ENCODE measurements at regions not wholly inside any gene's neighbourhood (a gene's known extent, or its start where the extent isn't known, plus 50 kb on each side); places are given as distances from the start of the nearest gene placed in this dataset.

DNA sequence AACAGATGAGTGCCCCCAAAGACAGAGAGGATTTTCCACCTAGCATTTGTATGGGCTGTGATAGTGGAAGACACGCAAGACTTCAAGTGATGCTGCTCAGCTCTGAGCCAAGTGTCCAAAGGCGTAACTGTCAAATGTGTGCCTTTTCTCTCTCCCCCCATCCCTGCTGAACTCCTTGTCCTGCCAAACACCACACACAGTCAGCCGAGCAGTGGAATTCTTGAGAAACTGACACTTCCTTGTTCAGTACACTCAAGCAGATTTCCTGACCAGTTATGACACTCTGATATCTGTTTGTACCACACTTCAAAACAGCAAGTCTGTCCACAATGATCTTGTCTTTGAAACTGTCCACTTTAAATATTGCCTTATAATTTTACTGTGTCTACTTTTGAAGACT, 166.4 kb downstream of the PIK3R1 start:
- no TSS peak for BruUV-seq (replicated peaks)
- ChIA-PET POLR2A (no interaction called here), CTCF (no interaction called here), RAD21 (ENCODE audit: low non-redundant PET in 1 of 2, low total read pairs in 2 of 2, uncharacterized antibody in 2 of 2, unreplicated experiment in 2 of 2) (no interaction called here)
- H3K9me2 ChIP-seq (ENCODE audit: insufficient read depth) = no peaks in the 10 kb centered on the region
- H3K27ac ChIP-seq (ENCODE audit: low read depth, low read length) = no peak overlapping the region
- intact Hi-C loops (cut with micrococcal nuclease) = no loop called here
- no peak for ATAC-seq
- DNase-seq (ENCODE audit: low read depth, low spot score) = no peak
- H3K9me3 ChIP-seq (ENCODE audit: control insufficient read depth in 1 of 2, insufficient read depth in 1 of 2, low read depth in 1 of 2, low read length in 2 of 2) = no peaks in the 10 kb centered on the region
- H3K9ac ChIP-seq (ENCODE audit: low read length) = no peak overlapping the region
- H4K20me1 ChIP-seq (ENCODE audit: insufficient read depth) = no peaks in the 10 kb centered on the region
- no peak overlapping the region for H3K4me3 ChIP-seq (replicated peaks in 1 of 2; ENCODE audit: low read depth in 1 of 2, low read length in 2 of 2)
- H3K36me3 ChIP-seq (ENCODE audit: control insufficient read depth in 1 of 2, insufficient read depth in 2 of 2, low read length in 2 of 2) = no peaks in the 10 kb centered on the region
- H3K4me1 ChIP-seq (ENCODE audit: control insufficient read depth in 1 of 2, insufficient read depth in 2 of 2, low read length in 2 of 2) = no peaks in the 10 kb centered on the region
- no peak overlapping the region for H2AFZ ChIP-seq (ENCODE audit: low read depth, low read length, poor library complexity, severe bottlenecking)
- TF ChIP-seq EZH2 (IDR thresholded peaks at IDR 0.05) (no peak), CEBPB (IDR thresholded peaks at IDR 0.05; ENCODE audit: low read depth) (no peak)
- H3K4me2 ChIP-seq (ENCODE audit: low read length) = no peak overlapping the region
- no peaks in the 10 kb centered on the region for H3K27me3 ChIP-seq (ENCODE audit: insufficient read depth, low read length)
- no peaks in the 10 kb centered on the region for H3K79me2 ChIP-seq (ENCODE audit: insufficient read depth, low read length)

DNA sequence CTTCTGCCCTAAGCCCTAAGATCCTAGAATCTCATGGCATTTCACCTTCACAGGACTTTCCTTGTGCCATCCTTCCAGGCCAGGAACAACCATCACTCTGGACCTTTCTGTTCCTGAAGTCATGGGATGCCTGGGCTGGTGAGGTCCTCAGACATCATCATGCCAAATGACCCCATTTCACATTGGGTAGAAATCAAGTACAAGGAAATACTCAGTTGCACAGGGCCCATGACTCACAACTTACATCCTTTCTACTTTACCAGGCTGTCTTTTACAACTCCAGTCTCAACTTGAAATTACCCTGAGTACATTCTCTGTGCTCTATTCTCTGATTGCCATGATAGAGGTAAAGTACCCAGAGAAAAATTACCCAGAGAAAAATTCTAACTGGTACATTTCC, 167.1 kb downstream of the PIK3R1 start:
- intact Hi-C loops (cut with micrococcal nuclease) = no loop called here
- H3K4me1 ChIP-seq (ENCODE audit: control insufficient read depth in 1 of 2, insufficient read depth in 2 of 2, low read length in 2 of 2) = no peaks in the 10 kb centered on the region
- H3K4me2 ChIP-seq (ENCODE audit: low read length) = no peak overlapping the region
- DNase-seq (ENCODE audit: low read depth, low spot score) (no peak), ATAC-seq (no peak)
- no peaks in the 10 kb centered on the region for H4K20me1 ChIP-seq (ENCODE audit: insufficient read depth)
- POLR2A ChIA-PET = no interaction called here
- no peaks in the 10 kb centered on the region for H3K36me3 ChIP-seq (ENCODE audit: control insufficient read depth in 1 of 2, insufficient read depth in 2 of 2, low read length in 2 of 2)
- no peaks in the 10 kb centered on the region for H3K79me2 ChIP-seq (ENCODE audit: insufficient read depth, low read length)
- RAD21 ChIA-PET (ENCODE audit: low non-redundant PET in 1 of 2, low total read pairs in 2 of 2, uncharacterized antibody in 2 of 2, unreplicated experiment in 2 of 2) = no interaction called here
- TF ChIP-seq, protein P1, sequence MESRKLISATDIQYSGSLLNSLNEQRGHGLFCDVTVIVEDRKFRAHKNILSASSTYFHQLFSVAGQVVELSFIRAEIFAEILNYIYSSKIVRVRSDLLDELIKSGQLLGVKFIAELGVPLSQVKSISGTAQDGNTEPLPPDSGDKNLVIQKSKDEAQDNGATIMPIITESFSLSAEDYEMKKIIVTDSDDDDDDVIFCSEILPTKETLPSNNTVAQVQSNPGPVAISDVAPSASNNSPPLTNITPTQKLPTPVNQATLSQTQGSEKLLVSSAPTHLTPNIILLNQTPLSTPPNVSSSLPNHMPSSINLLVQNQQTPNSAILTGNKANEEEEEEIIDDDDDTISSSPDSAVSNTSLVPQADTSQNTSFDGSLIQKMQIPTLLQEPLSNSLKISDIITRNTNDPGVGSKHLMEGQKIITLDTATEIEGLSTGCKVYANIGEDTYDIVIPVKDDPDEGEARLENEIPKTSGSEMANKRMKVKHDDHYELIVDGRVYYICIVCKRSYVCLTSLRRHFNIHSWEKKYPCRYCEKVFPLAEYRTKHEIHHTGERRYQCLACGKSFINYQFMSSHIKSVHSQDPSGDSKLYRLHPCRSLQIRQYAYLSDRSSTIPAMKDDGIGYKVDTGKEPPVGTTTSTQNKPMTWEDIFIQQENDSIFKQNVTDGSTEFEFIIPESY (IDR thresholded peaks at IDR 0.05; ENCODE audit: extremely low read depth, insufficient replicate concordance, low read length) = no peak
- no peak for TF ChIP-seq RAD21 (IDR thresholded peaks at IDR 0.05; ENCODE audit: low read depth)
- no peak overlapping the region for H3K27ac ChIP-seq (ENCODE audit: low read depth, low read length)
- no peaks in the 10 kb centered on the region for H3K9me2 ChIP-seq (ENCODE audit: insufficient read depth)
- no peak overlapping the region for H3K4me3 ChIP-seq (replicated peaks in 1 of 2; ENCODE audit: low read depth in 1 of 2, low read length in 2 of 2)
- no TSS peak for BruUV-seq (replicated peaks)
- no peak overlapping the region for H3K9ac ChIP-seq (ENCODE audit: low read length)
- H2AFZ ChIP-seq (ENCODE audit: low read depth, low read length, poor library complexity, severe bottlenecking) = no peak overlapping the region
- no peaks in the 10 kb centered on the region for H3K9me3 ChIP-seq (ENCODE audit: control insufficient read depth in 1 of 2, insufficient read depth in 1 of 2, low read depth in 1 of 2, low read length in 2 of 2)
- H3K27me3 ChIP-seq (ENCODE audit: insufficient read depth, low read length) = no peaks in the 10 kb centered on the region
- CTCF ChIA-PET = no interaction called here

Data from HCT116 (cell line).